HCEC 1CT (cell line): ENCODE measurements at regions not wholly inside any gene's neighbourhood (a gene's known extent, or its start where the extent isn't known, plus 50 kb on each side); places are given as distances from the start of the nearest gene placed in this dataset.

Experiments
- DNase-seq: peaks from one replicate; pipeline ENCODE4 v3.0.0-alpha.2; 2017

- DNase-seq, result no peak
Observed at GRCh38 chr1:177838907-177839485, 130.9 kb downstream of the SEC16B start.

GRCh38 chr1:177833631-177834030 is 136.2 kb downstream of the SEC16B start:
- DNase-seq, result no peak

DNA sequence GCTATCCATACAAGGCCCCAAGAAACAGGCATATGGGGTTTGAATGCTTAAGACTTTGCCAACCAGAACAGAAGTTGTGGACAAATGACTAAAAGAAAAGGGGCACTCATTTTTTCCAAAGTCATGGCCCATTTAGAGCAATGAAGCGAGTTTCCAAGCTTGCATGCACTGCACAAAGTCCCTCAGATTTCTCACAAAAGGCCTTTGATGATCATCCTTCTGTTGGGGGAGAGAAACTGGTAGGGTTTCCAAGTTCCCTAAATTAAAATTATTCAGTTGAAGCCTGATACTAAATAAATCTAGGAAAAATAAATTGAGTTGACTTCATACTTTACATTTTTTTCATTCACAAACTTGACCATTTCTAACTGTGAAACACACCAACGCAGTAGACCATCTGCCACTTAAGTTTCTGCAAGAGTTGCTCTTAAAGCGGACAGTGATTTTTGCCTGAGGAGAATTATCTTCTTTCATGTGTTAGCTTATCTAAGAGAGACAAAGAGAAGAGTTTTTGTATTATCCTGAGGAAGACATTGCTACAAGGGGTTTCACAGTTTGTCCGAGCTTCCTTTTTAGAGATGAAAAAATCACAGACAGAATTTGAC is 139.2 kb downstream of the SEC16B start:
- DNase-seq, result no peak

- DNase-seq, result no peak
Observed at GRCh38 chr1:177825276-177825901, 144.5 kb downstream of the SEC16B start.

GRCh38 chr1:177824508-177824982 is 145.3 kb downstream of the SEC16B start:
- DNase-seq, result no peak

DNA sequence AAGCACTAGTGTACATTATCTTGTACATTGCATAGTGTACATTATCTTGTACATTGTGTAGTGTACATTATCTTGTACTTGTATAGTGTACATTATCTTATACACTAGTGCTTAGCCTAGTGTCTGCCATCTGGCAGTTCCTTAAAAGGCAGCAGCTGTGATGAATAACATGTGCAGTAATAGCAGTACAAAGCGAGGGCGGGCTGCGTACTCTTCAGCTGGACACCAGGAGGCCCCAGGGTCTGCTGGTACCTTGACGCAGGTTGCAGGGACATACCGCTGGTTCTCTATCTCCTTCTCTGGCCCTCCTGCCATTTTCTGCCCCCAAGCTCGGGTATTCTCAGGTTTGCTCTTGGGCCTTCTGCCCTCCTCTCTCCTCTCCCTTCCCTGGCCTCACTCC is 149.6 kb downstream of the SEC16B start:
- DNase-seq, result no peak

- DNase-seq, result no peak
Observed at GRCh38 chr1:177817937-177818875, 151.7 kb downstream of the SEC16B start.

DNA sequence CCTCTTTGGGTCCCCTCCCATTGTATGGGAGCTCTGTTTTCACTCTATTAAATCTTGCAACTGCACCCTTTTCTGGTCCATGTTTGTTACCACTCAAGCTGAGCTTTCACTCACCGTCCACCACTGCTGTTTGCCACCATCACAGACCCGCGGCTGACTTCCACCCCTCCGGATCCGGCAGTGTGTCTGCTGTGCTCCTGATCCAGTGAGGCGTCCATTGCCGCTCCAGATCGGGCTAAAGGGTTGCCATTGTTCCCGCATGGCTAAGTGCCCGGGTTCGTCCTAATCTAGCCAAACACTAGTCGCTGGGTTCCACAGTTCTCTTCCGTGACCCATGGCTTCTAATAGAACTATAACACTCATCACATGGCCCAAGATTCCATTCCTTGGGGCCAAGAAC is 157.2 kb downstream of the SEC16B start:
- DNase-seq, result no peak

DNA sequence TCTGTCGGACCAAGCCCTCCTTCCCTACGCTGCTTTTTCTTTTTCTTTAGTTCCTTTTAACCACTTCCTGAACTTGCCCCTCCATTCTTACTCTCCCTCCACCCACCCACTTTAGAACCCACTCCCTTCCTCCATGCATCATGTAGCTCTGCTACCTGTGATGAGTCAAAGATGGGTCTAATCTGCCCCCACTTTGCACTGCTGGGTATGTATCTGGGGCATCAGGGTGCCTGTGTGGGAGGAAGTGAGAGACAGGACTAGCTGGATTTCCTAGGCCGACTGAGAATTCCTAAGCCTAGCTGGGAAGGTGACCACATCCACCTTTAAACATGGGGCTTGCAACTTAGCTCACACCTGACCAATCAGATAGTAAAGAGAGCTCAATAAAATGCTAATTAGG is 157.7 kb downstream of the SEC16B start:
- DNase-seq, result no peak

- DNase-seq, result no peak
Observed at GRCh38 chr1:177811429-177811828, 158.4 kb downstream of the SEC16B start.

GRCh38 chr1:177809819-177810218 is 160.0 kb downstream of the SEC16B start:
- DNase-seq, result no peak

DNA sequence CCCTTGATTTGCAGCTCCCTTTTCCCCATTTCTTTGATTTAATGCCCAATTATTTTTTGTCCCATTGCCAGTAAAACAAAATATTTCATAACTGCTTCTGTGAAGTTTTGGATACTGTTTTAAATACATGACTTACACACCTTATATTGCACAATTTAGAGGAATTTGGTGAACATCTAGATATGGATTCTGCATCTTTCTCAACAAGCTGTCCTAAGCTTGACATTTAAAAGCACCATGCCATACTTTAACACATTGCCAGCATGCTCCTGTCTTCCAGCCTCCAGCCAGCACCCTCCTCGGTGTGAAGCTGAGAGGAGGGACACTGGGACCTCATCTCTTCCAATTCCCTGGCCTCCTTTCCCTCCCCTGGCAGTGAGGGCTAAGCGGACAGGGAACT is 167.6 kb downstream of the SEC16B start:
- DNase-seq, result no peak

- no peak for DNase-seq
Observed at GRCh38 chr1:177801790-177802189, 168.1 kb downstream of the SEC16B start.

DNA sequence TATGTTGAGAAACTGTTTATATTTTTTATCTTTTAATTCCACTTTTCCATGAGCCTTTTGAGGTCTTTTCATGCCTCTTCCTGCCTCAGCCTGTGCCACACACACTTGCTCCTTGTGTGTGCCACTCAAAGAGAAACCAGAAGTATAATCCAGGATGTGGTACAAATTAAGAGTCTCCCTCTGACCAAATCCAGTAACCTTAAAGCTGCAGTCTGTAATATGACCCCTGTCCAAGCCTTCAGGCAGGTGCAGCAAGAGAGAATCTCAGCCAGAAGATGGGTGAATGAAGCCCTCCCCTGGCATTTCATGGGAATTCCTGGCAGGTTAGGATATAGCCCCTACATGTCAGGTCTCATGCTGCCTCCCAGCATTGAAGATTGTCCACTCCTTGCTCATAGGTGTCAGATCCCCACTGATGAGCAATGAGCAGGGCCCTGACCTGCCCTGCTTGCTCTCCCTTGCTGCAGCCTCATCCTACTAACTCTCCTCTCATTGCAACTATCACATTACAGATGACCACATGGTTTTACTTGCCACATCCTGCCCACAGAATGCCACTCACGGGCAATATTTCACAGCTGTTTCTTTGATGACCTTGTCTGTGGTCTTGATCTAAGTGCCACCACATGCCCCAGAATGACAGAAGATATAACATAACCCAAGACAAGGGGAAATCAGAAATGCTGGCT is 169.3 kb downstream of the SEC16B start:
- DNase-seq, result peak; percentile 78

GRCh38 chr1:177799746-177800145 is 170.1 kb downstream of the SEC16B start:
- DNase-seq, result no peak

- no peak for DNase-seq
Observed at GRCh38 chr1:177798614-177799013, 171.2 kb downstream of the SEC16B start.

DNA sequence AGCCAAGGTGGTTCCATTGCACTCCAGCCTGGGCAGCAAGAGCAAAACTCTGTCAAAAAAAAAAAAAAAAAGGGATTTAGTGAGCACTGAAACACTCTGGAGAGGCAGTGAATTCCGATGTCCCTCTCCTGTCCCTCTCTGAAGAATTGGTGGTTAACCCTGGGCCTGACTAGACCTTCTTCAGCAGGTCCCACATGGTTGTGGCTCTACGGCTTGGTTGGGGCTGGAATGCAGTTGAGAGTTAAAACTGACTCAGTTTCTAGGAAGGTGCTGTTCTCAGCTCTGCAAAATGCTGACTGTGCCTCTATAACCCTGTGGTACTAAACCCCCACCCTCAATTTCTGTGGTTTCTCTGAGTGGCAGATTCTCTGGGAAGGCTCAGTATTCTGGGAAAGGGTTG is 173.3 kb downstream of the SEC16B start:
- no peak for DNase-seq

DNA sequence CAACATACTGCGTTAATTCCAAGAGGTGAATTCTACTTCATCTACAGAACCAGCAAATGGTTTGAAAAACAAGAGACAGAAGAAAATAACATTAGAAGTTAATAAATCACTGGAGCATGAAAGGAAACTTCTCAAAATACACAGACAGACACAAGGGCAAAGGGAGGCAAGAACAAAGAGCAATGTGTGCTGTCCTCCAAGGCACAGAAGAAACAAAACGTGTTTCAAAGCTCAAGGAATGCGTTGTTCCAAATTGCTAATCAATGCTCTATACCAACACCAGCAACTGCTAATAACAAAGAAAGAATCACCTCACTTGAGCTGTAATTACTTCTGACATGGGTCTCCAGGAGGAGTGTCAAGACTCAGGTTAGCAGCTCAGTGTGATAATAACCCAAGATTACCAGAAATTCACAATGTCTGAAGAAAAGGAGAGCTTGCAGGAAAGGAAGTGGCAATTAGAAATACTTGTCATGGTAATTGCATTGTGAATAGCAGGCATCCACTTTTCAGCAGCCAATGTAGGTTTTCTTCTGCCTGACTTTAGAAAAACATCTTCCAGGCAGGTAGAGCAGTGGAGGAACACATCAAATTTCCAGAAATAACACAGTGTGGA is 175.4 kb downstream of the SEC16B start:
- DNase-seq, result no peak

DNA sequence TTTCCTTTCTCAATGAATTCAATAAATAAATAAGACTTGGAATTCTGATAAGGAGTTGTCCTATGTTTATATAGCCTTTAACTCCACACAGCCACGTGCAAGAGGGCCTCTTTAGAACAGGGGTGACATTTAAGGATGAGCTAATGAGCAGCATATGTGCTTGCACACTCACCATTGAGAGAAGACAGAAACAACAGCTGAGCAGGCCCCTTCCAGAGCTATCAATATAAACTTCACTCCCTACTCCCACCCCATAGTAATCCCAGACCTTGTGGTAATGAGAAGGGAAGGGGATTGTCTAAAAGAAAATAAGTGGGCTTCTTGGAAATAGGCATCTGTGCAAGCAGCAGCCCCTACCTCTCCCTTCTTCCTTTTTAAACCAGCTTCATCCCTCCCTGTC is 176.0 kb downstream of the SEC16B start:
- DNase-seq, result no peak

DNA sequence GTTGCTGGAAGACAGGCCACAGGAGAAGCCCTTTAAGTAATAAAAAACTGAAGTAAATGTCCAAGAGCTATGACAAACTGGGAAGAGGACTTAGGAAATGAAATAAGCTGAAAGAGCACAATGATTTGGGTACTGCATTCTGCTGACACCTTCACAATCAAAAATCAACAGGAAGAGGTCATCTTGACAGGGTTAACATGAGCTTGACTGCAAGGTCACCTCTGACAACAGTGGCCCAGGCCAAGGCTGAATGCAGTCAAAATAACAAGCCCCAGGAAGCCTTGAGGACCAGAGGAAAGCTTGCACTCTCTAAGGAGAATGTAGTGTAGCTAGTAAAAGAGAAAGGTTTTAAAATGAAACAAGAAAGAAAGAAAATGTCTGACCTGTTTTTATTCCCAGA is 179.3 kb downstream of the SEC16B start:
- DNase-seq, result no peak

GRCh38 chr1:177789956-177790355 is 179.9 kb downstream of the SEC16B start:
- DNase-seq, result no peak

GRCh38 chr1:177786176-177786745 is 183.6 kb downstream of the SEC16B start:
- DNase-seq, result no peak
